ENCODE measurements at regions not wholly inside any gene's neighbourhood (a gene's known extent, or its start where the extent isn't known, plus 50 kb on each side); places are given as distances from the start of the nearest gene placed in this dataset.

DNA sequence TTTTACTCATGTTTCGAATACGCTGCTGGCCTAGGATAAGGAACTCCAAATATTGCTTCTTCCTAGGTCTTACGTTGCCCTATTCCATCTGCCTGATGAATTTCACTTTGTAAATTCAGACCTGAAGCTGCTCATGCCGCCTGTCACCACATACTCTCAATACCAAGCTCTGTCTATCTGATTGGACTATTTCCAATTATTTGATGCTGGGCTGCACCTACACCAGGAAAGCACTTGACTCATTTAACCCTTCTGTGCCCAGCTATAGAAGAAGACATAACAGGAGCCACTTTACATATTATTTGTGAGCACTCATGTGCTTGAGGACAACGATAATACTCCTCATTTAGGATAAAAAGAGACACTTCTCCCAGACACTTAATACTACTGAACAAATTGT, 1293.9 kb upstream of the LRRTM1 start:
- TF ChIP-seq CTCF (IDR thresholded peaks at IDR 0.05) (no peak), POLR2AphosphoS5 (IDR thresholded peaks at IDR 0.05) (no peak), POLR2A (IDR thresholded peaks at IDR 0.05) (no peak), EP300 (IDR thresholded peaks at IDR 0.05) (no peak)

All from upper lobe of left lung (tissue), 4 donors.